HG03354 (cell line): ENCODE measurements at regions not wholly inside any gene's neighbourhood (a gene's known extent, or its start where the extent isn't known, plus 50 kb on each side); places are given as distances from the start of the nearest gene placed in this dataset.

Source experiments
- ATAC-seq: cut with Tn5 transposase; IDR thresholded peaks from one replicate; pipeline ENCODE4 v1.9.1; 2021; ENCODE audit warnings: mild to moderate bottlenecking; ENCODE audit not compliant: unreplicated experiment, poor library complexity, severe bottlenecking

DNA sequence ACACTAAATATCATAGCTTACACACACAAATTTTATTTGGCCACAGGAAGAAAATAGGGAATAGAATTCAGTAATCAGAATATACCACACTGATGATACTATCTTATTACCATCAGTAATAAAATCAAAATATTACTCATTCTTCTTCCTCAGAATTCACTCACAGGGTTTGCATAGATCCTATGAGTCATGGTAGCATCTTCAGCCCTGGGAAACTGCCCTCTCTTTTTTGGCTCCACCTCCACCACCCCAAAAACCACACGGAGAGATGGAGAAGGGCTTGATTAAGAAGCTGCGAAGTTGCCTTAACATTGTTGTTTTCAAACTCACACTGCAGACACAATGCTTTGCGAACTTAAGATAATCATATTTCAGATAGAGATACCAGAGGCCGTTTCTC, 154.1 kb upstream of the AHR start:
- no peak for ATAC-seq

DNA sequence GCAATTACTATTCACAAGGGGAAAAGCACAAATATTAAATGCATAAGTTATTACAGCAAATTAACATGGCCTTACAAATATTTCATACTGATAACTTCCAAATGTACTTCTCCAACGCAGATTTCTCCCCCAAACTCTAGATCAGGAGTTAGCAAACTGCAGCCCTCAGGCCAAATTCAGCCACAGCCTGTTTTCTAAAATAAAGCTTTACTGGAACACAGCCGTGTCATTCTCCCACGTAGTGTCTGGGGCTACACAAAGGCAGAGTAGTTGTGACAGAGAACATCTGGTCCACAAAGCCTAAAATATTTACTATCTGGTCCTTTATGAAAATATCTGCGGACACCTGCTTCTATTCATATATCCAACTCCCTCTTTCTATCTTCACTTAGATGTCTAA, 151.8 kb upstream of the AHR start:
- no peak for ATAC-seq

DNA sequence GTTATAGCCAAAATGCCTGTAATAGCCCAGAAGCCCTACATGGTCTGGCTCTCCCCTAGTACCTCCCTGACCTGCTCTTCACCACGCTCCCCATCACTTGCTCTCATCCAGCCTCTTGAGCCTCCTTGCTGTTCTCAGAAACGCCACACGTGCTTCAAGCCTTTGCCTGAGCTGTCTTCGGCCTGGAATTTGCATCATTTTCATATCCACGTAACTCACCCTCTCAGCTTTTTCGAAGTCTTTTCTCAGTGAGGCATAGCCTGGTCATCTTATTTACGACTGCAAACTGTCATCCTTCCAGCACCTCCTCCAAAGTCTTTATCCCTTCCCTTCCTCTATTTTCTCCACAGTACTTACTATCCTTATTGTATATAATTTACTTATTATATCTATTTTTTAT, 151.0 kb upstream of the AHR start:
- ATAC-seq = no peak

DNA sequence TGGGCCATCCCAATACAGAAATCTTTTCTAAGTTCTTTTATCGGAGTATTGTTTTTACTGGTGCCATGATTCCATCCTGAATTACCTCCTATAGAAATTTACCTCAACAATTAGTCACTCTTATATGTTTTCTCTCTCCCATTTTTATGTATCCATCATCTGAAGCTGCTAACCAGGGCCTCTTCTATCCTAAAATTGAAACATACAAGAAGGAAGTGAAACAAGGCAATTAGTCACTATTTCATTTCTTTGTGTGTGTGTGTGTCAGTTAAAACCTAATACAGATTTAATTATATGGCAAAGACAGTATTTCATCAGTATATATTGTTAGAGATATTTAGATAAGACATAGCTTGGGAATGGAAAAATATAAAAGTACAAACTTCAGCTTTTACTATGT, 148.4 kb upstream of the AHR start:
- ATAC-seq = peak; percentile 67

DNA sequence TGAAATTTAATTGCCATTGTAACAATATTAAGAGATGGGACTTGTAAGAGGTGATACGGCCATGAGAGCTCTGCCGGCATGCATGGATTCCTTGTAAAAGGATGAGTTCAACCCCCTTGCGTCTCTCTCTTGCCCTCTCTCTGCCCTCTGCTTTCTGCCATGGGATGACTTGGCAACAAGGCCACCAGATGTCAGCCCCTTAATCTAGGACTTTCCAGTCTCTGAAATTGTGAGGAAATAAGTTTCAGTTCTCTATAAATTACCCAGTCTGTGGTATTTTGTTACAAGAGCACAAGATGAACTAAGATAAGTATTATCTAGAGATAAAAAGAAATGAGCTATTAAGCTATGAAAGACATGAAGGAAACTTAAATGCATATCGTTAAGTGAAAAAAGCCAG, 145.7 kb upstream of the AHR start:
- peak; percentile 67 for ATAC-seq

DNA sequence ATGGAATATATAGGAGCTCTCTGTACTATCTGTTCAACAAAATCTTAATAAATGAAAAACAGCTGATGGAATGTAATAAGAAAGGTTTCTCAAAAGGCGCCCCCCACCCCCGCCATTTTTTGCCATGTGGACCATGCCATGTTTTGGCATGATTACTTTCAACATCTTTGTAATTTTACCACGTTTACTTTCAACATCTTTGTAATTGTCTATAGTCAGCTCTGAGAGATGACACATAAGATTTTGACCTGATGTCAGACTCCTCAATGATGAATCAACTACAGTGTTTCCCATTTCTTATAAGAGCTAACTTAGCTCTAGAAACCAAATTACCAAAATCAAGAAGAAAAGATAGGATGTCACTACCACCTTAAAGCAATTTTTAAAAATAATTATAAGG, 144.9 kb upstream of the AHR start:
- ATAC-seq = no peak

DNA sequence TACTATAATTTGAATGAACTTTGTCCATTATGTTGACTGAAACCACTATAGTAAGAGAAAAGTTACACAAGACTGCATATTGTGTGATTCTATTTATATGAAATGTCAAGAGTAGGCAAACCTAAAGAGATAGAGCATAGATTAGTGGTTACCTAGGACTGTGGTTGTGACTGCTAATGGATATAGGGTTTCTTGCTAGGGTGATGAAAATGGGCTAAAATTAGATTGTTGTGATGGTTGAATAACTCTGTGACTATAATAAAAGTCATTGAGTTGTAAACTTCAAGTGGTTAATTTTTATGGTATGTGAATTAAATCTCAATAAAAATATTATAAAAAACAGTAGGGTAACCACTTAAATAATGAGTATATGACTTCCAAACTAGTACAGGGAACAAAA, 142.9 kb upstream of the AHR start:
- no peak for ATAC-seq

DNA sequence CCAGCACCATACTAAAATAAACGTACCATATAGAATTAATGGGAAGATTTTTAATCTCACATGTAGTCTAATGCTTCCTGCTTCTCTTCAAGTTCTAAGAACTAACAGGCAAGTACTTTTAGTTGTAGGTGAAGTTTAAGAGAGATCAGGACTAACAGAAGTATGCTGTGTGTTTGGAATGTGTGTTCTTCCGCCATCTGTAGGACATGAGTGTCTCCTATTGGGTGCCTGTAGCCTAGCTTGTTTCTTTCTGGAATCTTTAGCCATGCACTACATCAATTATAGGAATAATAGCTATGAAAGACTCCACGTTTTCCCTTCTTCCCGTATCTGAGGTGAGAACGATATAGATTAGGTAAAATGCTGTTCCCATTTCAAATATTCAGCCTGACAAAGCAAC, 140.2 kb upstream of the AHR start:
- ATAC-seq = no peak

DNA sequence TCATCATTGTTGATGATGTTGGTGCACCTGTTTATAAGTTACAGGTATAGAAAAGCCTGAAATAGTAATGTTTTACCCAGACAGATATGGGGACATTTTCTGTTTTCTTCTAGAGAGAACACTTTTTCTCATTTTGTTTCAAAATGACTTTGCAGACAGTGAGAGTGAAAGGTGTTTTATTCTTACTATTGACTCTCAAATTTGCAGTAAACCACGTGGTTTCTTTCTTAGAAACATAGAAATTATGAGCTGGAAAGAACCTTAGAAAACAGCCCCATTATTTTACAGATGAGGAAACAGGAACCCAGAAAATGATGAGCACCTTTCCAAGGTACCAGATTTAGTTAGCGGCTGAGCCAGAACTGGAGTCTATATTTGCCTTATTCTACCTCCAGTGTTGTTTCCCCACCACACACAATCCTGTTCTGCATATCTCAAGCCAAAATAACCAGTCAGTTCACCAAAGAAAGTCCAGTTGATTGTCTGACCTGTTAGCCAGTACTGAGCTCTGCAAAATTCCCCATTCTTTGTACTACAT, 138.9 kb upstream of the AHR start:
- ATAC-seq = peak; percentile 93

DNA sequence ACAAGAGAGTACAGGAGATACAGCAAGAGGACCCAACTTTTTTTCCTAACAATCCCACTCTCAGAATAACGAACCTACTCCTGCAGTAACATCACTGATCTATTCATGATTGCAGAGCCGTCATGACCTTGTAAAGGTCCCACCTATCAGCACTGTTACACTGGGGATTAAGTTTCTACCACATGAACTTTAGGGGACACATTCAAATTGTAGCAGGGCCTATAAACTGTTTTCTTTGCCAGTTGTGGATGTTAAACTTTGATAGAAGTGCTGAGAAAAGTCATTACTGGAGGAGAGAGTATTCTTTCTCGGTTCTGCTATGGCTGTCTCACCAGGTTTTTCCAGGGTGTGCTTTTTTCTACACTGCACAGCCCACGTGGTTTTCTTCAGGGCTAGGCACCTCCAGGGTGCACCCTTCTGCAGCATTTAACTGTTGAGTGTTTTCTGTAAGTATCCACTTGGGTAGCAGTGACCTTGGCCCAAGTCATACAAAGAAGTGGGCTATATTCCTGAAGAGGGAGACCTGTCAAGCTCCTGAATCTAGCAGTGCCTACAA, 131.6 kb upstream of the AHR start:
- peak; percentile 93 for ATAC-seq

DNA sequence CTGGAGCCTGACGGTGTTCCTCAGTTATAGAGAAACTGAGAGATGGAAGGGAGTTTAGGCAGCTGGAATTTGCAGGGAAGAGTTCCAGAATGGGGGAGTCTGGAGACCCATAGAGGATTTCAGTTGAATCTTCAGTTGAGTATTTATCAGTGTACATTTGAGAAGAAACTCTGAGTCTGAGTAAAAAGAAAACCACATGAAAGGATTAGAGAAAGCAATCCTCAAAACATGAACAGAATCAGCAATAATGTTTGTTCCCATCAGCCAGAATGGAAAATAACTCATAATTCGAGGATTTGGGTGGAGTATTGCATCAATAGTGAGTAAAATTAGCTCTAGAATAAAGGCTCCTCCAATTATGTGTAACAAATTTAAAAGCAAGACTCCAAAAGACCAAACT, 130.0 kb upstream of the AHR start:
- ATAC-seq = no peak

DNA sequence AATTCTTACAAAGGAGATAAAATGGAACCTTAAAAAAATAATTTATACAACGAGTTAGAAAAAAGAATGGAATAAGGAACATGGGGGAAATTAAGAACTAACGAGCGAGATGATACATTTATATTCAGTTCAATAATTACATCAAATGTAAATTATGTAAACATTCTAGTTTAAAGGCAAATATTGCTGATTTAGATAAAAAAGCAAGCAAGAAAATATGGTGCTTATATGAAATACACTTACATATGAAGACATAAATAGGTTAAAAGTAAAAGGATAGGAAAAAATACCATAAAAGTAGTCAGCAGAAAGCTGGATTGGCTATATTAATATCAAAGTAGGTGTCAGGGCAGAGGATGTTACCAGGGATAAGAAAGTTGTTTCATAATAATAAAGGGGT, 127.0 kb upstream of the AHR start:
- no peak for ATAC-seq

DNA sequence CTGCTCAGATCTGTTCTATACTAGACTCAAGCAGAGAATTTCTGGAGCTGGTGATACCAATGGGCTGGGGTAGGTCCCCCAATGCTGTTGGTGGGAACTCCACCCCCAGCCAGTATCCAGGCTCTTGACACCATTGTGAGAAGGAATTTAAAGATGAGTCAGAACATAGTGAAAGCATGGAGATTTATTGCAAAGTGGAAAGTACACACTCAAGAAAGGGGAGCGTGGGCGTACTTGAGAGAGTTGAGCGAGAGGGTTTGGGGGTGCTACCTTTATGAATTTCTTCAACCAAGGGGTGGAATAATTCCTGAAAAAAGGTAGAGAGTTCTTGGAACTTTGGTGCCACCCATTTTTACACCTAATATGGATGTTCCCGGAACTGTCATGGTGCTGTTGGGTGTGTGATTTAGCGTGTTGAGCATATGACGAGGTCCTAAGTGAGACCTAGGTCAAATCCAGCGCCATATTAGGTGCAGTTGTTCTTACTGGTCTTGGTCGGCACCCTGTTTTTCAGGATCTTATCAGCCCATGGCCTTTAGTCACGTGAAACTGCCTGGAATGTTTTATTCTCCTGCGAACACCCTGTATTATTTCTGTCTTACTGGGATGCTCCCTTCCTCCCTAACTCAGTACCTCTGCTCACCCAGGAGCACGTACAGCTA, 122.0 kb upstream of the AHR start:
- ATAC-seq = no peak

DNA sequence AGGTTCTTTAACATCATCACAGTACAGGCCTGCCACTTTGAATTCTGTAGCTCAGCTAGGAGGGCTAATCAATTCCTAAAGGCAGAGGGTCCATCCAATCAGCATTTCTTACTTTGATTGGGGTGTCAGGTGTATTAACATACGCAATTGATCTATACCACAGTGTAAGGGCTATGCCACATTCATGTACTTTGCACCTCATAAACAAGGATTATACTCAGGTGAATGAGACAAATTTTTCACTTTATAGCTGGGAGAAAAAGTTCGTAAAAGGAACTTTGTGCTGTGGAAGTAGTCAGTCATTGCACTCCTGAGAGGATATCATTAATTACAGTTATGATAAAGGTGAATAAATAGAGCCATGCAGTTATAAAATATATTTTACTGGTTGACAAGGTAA, 119.9 kb upstream of the AHR start:
- ATAC-seq = no peak

DNA sequence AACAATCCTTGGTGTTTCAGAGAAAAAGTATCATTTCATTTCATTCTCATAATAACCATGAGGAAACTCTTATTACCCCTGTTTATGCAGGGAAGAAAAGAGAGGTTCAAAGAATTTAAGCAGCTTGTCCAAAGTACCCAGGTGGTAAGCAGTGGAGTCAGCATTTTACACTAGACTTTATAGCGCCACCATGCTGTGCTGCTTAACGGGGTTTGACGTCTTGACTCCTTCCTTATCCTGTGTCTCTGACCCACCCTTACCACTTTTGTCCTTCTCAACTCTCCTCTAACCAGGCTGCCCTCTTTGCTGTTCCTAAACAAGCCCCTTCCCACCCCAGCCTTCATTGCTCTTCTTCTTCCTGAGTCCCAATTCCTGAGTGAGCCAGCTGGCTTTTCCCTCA, 117.0 kb upstream of the AHR start:
- ATAC-seq = no peak

DNA sequence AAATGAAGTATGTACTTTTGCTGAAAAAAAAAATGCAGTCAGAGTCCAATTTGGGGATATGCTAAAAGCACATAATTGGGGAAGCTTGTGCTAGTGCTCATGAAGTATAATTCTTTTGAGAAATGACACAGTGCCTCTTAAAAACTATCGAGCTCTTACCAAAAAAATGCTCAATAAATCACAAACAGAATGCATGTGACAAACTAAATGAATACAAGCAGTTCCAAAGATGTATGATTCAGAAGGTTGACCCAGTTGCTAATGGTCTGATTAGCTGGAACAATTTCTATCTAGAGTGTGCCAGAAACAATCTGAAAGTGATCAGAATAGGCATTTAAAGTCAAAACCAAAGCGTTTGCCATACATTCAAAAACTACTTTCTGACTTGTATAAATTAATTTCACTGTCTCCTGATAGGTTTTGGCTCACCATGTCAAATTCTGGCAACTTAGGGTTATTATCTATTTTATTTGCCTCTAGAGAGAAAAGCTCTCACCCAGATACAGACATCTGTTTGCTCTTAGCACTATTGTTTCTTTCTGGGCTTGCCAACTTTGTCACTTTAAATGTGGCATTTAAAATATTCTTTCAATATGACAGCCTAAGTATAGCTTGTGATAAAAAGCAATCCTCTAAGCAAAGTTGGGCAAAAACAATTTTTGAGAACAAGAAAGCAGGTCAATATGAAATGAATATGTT, 114.7 kb upstream of the AHR start:
- no peak for ATAC-seq

DNA sequence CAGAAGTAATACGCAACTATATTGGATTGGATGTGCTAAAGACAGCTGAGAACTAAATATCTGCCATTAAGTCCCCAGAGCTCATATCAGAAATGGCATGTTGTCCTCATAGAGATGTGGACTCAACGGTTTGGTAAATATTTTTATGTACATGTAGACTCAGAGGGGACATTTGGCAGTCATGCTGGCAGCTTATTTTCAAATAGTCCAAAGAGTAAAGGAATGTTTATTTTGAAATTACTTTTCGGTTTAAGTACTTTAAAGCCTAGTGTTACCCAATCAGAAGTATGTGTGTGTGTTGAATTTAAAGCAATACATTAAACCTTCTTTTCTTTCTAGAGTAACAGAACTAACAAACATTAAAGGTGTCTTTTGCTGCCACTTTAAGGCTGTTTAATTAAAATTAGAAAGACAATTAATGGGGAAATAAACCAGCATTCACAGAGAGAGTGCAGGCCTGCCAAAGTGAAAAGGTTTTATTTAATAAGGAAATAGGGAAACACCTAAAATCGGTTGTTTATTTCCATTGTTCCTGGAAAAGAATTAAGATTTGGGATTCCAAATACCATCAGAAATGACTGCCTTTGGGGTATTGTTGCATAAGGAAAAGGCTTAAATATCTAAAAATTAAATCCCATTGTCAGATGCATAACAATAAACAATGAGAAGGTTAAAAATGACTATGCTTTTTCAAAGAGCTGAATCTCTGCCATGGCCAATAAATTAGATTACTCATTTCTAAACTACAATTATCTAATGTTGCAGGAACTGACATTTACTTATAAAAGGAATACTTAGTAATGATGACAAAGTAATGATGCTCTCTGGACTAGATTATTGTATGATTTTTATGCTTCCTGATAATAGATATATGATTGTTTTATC, 113.4 kb upstream of the AHR start:
- peak; percentile 44 for ATAC-seq

DNA sequence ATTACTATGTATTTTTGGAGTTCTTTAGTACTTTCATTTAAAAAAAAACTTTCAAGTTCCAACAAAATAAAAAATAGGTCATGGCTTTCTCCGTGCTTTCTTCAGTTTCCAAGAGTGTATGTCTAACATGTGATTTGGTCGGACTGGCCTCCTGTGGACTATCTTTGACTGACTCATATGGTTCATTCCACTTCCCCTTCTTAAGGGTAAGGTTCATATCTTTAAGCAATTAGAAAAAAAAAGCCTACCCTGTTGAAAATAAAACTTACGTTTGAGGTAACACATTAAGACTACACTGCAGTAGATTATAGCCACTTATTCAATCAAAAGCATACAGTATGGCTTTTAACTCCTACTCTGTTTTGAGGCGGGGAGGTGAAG, 112.8 kb upstream of the AHR start:
- ATAC-seq = peak; percentile 98

DNA sequence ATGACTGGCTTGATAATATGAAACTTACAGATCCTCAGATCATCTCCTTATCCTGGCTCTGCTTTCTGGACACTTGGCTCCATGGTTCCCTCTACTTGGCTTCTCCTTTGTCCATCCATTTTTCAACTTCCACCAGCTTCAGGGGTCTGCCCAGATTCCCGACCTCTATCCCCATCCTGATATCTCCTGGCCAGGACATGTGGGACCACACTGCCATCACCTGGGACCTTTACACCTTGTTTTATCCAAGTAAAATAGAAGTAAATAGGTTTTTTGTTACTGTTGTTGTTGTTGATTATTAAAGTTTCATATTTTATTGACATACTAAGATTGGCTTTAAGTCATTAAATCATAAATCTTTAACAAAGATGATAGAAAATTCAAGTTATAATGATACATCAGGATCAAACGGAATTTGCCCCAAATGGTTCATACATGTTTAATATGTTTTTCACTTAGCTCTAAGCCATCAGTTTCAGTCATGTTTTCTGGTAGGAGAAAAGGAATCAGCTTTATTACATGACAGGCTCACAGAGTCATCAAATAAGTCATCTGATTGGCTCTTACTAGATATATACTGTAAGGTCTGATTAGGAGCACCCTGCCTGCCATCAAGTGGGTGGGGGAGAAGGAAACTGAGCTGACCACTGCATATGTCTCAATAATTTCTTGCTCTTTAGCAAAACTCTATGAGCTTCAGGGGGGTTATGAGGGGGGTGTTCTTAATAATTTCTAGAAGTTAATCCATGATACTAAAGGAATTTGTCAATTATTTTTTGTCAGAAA, 111.5 kb upstream of the AHR start:
- ATAC-seq = no peak

DNA sequence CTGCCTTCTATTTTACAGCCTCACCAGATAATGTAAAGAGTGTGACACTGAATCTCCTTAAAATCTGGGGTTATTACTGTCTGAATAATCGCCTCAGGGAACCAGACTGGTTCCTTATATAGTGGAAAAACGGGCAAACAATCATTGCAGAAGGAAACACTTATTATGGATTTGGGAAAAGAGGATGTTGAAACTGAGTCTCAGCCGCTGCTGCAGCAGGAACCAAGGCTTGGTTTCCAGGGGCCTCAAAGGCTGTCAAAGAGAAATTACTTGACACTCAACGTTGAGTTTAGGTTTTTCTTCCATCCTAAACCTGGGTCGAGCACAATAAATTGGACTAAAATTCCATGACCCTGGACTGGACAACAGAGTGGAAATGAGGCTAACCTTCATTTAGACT, 103.8 kb upstream of the AHR start:
- ATAC-seq = no peak
